A673 (cell line): ENCODE measurements at regions not wholly inside any gene's neighbourhood (a gene's known extent, or its start where the extent isn't known, plus 50 kb on each side); places are given as distances from the start of the nearest gene placed in this dataset.

Source experiments
- EZH2 ChIP-seq: fragments of 200-600 bp; sonication (generic); IDR thresholded peaks from 2 replicates; pipeline ENCODE4 v1.6.1; 2017; ENCODE audit warnings: borderline replicate concordance, low read depth, mild to moderate bottlenecking, mixed read lengths, antibody characterized with exemption, low read length; ENCODE audit not compliant: poor library complexity, severe bottlenecking
- TF ChIP-seq, protein P1 (sequence below): fragments of 300-800, 200-600 bp; sonication (generic); conservative IDR thresholded peaks from 2 replicates; pipeline ENCODE4 v1.5.1; 2017; ENCODE audit warnings: low read depth, mild to moderate bottlenecking, antibody characterized with exemption, low read length, moderate library complexity, mixed read lengths

DNA sequence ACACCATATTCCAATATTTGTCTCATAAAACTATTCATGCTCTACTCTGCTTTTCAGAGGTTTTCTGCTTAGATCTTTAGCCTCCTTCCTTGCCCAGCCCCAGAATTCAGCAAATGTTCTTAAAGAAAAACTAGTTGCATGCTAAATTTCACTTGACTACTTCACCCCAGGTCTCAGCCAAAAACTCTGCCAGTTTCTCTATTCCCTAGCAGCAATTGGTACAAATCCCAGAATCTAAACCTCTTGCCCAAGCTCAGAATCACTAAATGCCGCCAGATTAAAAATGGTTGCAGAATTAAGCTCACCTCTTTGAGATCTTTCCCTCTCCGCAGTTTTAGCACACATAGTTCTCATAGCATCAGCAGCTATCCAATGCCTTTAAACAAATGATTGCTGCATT lies 331.2 kb upstream of the SMARCA2 start:
- TF ChIP-seq, protein P1, sequence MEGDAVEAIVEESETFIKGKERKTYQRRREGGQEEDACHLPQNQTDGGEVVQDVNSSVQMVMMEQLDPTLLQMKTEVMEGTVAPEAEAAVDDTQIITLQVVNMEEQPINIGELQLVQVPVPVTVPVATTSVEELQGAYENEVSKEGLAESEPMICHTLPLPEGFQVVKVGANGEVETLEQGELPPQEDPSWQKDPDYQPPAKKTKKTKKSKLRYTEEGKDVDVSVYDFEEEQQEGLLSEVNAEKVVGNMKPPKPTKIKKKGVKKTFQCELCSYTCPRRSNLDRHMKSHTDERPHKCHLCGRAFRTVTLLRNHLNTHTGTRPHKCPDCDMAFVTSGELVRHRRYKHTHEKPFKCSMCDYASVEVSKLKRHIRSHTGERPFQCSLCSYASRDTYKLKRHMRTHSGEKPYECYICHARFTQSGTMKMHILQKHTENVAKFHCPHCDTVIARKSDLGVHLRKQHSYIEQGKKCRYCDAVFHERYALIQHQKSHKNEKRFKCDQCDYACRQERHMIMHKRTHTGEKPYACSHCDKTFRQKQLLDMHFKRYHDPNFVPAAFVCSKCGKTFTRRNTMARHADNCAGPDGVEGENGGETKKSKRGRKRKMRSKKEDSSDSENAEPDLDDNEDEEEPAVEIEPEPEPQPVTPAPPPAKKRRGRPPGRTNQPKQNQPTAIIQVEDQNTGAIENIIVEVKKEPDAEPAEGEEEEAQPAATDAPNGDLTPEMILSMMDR: no peak
- TF ChIP-seq EZH2: no peak
